ENCODE measurements at regions not wholly inside any gene's neighbourhood (a gene's known extent, or its start where the extent isn't known, plus 50 kb on each side); places are given as distances from the start of the nearest gene placed in this dataset.

GRCh38 chr10:26914898-26915297, 54.1 kb upstream of the ABI1 start:
- TF ChIP-seq, protein P1, sequence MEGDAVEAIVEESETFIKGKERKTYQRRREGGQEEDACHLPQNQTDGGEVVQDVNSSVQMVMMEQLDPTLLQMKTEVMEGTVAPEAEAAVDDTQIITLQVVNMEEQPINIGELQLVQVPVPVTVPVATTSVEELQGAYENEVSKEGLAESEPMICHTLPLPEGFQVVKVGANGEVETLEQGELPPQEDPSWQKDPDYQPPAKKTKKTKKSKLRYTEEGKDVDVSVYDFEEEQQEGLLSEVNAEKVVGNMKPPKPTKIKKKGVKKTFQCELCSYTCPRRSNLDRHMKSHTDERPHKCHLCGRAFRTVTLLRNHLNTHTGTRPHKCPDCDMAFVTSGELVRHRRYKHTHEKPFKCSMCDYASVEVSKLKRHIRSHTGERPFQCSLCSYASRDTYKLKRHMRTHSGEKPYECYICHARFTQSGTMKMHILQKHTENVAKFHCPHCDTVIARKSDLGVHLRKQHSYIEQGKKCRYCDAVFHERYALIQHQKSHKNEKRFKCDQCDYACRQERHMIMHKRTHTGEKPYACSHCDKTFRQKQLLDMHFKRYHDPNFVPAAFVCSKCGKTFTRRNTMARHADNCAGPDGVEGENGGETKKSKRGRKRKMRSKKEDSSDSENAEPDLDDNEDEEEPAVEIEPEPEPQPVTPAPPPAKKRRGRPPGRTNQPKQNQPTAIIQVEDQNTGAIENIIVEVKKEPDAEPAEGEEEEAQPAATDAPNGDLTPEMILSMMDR (IDR thresholded peaks at IDR 0.05), result no peak
- no peak for TF ChIP-seq POLR2A (IDR thresholded peaks at IDR 0.05)
